GM21526 (cell line): ENCODE measurements at regions not wholly inside any gene's neighbourhood (a gene's known extent, or its start where the extent isn't known, plus 50 kb on each side); places are given as distances from the start of the nearest gene placed in this dataset.

Experiments used
- ATAC-seq: cut with Tn5 transposase; IDR thresholded peaks from one replicate; pipeline ENCODE4 v1.9.1; 2021; ENCODE audit warnings: moderate library complexity; ENCODE audit not compliant: unreplicated experiment, low FRiP score

DNA sequence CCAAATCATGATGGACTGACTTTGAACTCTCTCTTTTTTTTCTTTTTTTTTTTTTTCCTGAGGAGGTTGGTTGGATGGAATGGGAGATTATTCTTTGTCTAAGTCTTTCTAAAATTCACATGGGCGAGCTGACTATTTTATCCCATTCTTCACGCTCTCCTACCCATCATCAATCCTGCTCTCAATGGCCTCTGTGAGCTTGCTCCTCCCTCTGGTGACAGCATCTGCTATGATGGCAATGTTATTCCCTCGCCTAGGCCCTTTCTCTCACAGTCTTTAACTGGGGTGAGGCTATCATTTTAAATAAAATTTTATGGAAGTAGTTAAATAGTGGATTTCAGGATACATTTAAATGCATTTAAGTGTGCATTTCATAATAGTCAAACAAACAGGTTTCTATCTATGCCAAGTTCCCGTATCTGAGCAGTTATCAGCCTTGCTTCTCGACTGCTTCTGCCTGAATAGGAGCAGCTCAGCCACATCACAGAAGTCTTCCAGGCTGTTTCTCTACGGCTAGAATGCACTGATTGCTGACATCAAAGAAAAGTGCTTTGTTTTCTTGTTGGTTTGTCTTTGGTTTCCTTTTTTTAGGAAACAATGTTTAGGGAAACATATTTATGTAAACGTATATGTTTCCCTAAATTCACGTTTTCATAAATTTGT lies 2233.8 kb downstream of the MAT2B start:
- no peak for ATAC-seq

DNA sequence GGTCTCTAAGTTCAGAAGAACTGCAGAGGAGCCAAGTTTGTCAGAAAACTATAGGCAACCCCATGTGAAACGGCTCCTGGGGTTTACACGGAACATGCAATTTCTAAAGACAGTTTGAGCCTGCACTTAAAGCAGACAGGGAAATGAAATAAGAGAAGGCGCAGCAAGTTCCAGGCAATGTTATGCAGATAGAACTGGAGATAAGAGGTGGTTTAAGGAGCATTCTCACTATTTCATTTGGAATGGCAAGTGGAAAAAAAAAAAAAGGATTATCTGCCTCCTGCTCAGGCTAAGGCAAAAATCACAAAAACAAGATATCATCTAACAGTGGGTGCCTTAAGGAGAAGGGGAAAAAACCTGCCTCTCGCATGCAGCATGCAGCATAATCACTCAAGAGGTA lies 2252.4 kb downstream of the MAT2B start:
- no peak for ATAC-seq

DNA sequence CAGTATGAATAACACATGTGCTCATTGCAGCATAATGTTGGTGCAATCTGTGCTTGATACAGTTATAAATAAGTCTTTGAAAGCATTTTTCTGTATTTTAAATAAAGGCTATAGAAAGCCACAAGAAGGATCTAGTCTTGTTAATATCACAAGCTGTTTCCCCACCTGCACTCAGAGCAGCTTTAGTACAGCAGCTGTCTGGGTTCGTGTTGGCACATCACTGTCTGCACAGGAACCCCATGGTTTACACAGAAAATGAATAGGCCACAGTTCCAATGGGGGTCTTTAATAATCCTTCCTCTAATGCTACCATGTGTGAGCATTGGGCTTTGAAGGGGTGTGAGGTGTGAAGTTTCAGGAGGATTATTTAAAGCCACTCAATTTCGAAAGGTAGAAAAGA lies 2269.7 kb downstream of the MAT2B start:
- no peak for ATAC-seq

DNA sequence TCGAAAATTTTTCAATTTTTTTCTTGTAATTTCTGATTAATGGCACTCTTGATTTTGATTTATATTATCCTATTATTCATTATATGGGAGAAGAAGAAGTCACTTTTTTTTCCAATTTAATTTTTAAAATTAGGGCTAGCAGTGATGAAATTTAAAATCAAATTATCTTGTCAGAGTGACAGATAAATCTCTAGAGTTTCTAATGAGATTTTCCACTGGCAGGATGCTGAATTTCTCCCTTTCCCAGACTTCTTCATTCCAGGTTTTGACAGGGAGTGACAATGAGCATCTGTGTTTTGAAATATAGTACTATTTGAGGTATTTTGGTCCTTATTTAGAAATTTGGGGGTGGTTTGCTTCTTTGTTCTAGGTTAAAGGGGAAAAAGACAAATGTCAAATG lies 2274.1 kb downstream of the MAT2B start:
- no peak for ATAC-seq

DNA sequence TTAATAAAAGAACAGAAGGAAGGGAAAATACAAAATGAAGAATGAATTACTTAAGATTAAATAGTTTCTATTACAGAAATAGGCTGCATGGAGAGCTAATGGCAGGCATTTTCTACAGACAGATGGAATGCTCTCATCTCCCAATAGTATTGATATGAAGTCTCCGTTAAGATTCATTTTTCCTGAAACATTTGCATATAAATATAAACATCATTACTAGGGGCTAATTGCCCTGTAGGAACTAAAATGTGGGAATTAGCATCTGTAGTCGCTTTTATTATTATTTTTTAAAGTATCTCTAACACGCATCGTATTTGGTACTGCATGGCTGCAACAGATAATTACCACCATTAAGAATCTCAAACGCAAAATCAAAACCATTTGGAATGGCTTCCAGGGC lies 2275.5 kb downstream of the MAT2B start:
- ATAC-seq = no peak

DNA sequence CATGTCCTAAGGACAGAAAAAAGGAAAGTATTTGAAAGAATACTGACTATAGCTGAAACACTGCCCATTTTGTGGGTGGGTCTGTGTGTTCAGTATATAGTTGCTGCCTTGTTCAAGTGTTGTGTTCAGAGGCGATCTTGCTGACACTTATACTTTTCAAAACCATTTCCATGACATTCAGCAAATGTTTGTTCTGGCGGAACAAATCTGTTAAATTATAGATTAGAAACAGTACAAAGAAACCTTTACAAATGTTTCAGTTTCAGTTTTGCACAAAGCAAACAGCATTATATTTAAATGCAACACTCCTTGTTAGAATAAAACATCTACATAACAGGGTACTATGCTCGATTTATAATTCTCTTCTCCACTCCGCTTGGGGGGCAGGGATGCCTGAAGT lies 2276.3 kb downstream of the MAT2B start:
- no peak for ATAC-seq

DNA sequence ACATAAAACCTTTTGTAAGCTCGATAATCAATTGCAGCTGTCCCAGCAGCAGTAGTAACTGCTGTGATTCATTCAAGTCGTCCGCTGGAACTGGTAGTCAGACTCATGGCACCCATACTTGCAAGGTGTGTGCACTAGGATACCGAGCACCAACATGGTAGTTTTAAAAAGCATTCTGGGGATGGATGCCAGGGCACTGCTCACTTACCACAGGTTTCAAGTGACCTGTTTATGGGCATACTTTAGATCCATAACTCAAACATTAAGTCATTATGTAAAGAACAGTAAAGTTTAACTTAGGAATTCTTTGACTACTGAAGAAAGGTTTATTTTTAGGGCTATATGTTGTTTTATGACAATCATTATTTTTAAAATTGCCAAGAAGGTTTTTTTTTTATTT lies 2277.6 kb downstream of the MAT2B start:
- no peak for ATAC-seq

DNA sequence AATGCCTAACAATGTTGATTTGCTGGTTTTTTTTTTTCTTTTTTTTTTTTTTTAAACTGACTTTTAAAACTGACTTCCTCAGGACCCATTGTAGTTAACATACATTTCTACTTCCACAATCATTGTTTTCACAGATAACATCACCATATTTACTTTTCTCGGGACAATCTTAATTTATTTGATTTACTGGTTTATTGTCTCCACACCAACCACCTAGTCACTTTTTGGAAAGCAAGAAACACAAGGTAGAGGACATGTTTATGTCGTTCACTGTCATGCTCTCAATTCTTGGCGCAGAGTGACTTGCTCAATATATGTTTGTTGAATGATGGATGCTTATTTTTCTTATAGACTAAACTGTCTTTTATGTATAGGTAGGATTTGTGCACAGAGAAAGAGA lies 2280.7 kb downstream of the MAT2B start:
- no peak for ATAC-seq

DNA sequence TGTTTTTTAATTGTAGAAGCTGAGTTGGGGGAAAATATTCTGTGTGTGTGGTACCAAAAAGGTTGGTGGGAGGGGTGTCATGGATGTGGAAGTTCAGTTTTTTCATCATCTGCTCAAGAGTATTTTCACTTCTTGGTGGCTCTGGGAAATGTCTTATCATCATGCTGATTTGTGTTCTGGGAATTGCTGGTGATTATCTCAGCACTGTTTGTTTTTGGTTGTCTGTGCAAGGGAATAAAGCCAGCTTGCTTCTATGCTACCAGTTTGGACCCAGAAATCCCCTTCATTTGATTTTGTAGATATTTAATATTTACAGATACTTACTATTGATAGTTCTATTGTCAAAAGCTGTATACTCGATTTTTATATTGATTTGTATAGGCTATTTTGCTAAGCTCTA lies 2289.7 kb downstream of the MAT2B start:
- no peak for ATAC-seq

DNA sequence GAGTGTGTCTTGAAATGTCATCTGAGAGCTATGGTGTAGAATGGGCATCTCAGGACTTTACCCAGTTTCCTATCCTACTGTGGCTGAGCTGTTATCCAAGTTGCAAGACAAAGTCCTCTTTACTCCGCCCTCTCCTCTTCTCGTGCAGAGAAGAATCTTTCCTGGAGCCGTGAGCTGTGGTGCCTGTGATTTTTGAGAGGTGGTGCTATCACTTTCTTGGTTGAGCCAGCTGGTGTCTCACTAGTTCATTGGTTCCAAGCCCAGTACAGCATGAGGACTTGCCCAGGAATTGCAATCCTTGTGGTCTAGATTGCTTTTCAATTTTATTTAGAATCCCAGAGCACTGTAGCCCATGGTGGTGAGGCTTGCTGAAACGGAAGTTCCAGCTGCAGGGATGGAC lies 2300.3 kb downstream of the MAT2B start:
- ATAC-seq = no peak

DNA sequence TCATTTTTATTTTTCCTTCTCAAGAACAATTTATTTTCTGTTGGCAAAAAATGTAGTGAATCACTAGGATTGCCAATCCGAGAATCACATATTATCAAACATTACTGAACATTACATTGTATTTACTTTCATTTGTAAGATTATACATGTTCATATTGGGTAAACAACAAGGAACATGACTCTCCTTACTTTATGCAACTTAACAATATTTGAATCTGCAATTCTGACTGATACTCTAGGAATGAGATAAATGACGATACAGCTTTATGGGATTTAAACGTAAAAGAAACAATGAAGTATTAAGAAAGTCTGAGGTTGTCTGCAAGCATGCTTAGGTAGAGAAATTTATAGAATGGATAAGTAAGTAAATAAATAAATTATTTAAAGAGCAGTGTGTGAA lies 2302.9 kb downstream of the MAT2B start:
- no peak for ATAC-seq

DNA sequence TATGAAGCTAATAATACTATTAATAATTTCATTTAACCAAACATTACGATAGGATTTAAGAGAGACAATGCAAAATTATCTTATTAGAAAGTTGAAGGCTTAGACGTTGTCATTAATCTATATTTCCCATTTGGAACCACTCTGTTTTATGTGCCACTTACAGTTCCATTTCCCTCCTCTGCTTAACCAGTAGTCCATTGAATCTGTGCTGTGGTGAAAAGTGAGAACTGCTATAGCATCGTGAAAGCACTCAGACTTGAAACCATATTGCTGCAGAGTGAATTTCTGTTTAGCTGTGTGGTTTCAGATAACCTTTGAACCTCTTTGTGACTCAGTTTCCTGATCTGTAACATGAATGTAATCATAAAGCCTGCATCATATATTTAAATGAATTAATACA lies 2304.5 kb downstream of the MAT2B start:
- ATAC-seq = no peak

DNA sequence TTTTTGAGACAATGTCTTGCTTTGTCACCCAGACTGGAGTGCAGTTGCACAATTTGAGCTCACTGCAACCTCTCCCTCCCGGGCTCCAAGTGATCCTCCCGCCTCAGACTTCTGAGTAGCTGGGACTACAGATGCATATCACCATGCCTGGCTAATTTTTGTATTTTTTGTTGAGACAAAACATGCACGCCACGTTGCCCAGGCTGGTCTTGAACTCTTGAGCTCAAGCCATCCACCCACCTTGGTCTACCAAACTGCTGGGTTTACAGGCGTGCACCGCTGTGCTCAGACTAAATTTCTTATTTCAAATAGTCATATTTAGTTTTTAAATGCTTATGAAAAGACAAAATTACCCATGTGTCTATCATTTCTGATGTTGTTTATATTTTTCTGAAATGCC lies 2324.1 kb downstream of the MAT2B start:
- no peak for ATAC-seq

DNA sequence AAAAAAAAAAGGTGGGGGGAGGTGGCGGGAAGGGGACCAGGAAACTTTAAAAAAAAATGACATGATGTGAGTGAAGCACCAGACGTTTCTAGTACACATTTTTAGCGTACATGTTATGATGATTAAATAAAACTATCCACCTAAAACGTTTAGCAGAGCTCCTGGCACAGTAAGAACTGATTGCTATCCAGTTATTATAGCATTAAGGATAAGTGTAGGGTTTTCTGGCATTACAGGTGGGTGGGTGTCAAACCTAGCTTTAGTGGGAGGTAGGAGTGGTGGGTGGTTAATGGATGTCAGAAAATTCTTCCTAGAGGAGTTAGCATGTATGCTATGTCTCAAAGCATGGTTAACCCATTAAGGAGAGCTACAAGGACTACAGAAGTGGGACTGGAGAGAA lies 2329.5 kb downstream of the MAT2B start:
- no peak for ATAC-seq

DNA sequence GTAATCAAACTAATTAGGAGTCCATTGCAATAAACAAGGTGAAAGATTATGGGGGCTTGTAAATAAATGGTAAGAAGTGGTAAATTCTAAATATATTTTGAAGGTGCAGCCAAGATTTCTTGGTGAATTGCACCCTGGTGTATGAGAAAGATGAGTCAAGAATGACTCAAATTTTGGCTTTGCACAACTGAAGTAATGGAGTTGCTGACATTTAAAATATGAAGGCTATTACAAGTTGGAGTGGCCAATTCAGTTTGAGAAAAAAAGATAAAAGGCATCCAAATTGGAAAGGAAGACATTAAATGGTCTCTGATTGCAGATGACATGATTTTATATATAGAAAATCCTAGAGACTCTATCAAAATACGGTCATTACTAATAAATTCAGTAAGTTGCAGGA lies 2330.6 kb downstream of the MAT2B start:
- no peak for ATAC-seq

DNA sequence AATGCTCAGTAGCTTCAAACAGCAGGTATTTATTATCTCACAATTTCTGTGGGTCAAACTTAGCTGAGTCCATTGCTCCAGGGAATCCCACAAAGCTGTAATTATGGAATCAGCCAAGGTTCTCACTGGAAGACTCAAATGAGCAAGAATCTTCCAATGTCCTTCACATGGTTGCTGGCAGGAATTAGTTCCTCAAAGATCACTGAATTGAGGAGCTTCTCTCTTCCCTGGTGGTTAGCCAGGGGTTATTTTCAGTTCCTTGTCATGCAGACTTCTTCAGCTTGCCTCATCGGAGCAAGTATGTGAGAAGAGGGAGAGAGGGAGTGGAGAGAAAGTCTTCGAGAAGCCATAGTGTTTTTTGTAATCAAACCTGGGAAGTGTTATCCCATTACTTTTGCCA lies 2331.9 kb downstream of the MAT2B start:
- no peak for ATAC-seq

DNA sequence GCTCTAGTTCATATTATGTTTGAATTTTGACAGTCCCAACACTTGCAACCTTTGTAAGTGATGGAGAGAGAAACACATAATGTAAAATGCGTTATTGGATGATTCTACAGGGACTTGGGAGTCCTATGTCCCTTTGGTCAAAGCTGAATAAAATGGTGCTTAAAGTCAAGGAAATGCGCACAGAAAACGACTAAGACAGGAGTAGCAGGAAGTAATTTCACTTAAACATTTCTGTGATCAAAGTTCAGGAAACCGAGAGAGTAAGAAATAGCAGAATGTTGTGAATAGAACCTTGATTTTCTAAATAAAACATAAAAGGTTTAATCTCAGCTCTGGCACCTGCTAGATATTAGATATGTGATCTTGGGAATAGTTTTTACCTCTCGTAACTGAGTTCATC lies 2339.2 kb downstream of the MAT2B start:
- ATAC-seq = no peak

DNA sequence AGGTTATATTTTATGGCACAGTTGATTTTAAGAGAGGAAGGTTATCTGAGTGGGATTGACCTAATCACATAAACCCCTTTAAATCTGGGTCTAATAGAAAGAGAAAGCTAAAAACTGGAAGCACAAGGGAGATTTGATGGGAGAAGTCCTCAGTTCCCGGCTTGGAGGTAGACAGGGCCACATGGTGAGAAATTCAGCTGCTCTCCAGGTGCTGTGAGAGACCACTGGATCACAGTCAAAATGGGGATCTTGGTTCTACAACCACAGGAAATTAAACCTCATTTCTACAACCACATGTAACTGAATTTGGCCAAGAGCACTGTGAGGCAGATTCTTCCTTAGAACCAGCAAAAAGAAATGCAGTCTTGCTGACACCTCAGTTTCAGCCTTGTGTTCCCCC lies 2352.7 kb downstream of the MAT2B start:
- ATAC-seq = no peak

DNA sequence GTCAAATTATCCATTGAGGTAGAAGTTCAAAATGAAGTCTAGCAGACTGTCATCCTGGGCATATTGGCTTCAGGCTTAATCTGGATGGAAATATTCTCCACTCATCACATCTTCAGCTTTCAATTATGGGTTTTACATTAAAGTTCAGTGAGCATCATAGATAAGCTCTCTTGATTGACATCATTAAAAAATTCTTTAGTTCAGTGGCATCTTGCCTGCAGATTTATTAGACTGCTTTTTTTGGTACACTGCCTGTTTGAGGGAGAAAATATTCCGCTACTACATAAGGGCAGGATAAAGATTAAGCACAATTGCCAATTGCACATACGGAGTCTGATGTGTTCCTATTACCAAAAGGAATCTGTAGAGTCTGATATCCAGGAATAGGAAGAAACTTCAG lies 2353.8 kb downstream of the MAT2B start:
- ATAC-seq = no peak

DNA sequence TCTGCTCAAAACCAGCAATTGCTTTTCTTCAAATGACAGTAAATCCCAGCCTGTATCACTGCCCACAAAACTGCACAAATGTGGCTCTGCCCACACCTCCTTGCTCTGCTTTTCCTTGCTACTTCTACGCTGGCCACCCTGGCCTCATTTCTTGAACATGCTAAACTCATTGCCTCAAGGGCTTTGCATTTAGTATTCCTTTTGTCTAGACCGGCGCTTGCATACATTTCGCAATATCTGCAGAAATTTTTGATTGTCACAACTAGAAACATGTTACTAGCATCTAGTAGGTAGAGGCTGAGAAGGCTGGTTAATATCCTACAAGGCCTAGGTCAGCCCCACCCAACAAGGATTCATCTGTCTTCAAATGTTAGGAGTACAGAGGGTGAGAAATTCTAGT lies 2357.8 kb downstream of the MAT2B start:
- ATAC-seq = no peak

DNA sequence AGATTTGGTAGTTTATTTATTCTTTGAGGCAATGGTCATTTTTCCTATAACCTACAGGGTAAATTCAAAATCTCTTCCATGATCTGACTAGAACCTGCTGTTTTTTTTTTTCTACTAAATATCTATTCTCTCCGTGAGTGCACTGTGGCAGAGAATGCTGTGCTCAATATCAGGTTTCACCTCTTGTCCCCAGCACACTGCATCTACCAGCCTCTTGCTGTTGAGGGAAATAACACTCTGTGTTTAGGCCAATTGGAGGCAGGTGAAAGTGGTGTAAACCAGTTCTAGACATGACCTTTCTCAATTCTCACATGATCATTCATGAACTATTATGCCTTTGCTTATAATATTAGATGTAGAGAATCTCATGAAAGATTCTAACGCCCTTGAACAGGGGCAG lies 2365.9 kb downstream of the MAT2B start:
- no peak for ATAC-seq

DNA sequence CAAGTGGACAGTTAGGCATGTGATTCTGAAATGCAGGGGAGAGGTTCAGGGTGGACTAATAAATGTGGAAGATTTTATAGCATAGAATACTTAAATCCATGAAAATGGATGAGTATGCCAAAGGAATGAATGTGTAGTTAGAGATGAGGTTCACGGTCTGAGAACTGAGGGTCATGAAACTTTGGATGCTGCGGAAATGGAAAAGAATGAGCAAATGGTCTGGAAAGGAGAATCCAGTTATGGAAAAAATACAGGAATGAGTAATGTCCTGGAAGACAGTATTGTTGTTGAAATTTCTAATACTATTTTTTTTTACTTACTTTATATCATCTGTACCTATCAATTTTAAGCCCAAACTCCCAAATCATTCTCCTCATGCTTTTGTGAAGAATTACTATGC lies 2369.4 kb downstream of the MAT2B start:
- ATAC-seq = no peak

DNA sequence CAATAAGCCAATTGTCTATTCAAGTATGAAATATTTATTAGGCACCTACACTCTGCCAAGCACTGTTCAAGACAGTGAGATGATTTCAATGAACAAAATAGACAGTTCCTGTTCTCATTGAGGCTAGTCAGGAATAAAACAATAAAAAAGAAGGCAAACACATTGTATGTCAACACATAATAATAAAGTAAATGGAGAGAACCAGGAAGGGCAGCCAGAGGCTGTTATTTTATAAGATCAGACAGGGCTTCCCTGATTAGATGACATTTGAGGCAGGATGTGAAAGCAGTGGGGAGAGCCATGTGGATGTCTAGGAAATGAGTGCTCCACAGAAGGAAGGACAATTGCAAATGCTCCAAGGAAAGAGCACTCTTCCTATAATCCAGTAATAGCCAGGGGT lies 2371.1 kb downstream of the MAT2B start:
- no peak for ATAC-seq
